Endodermal cell (in vitro differentiated cells): ENCODE measurements at regions not wholly inside any gene's neighbourhood (a gene's known extent, or its start where the extent isn't known, plus 50 kb on each side); places are given as distances from the start of the nearest gene placed in this dataset.

ENCODE experiments used
- DNase-seq: peaks from one replicate; pipeline ENCODE4 v3.0.0-alpha.2; 2017
- H3K27ac ChIP-seq: 2 replicates; pipeline ENCODE4 v1.5.1; 2013; ENCODE audit warnings: mild to moderate bottlenecking, low read depth, low read length, moderate library complexity
- H3K27me3 ChIP-seq: 2 replicates; pipeline ENCODE4 v1.6.1; 2013; ENCODE audit warnings: mild to moderate bottlenecking, low read length, moderate library complexity; ENCODE audit not compliant: insufficient read depth, control insufficient read depth, poor library complexity, severe bottlenecking
- H3K36me3 ChIP-seq: 2 replicates; pipeline ENCODE4 v1.7.0; 2013; ENCODE audit warnings: mild to moderate bottlenecking, low read length, moderate library complexity; ENCODE audit not compliant: control insufficient read depth, insufficient read depth
- H3K4me1 ChIP-seq: one replicate; pipeline ENCODE4 v1.7.0; 2013; ENCODE audit warnings: low read length; ENCODE audit not compliant: control insufficient read depth, insufficient read depth
- H3K4me3 ChIP-seq: 2 replicates; pipeline ENCODE4 v1.5.1; 2013; ENCODE audit warnings: mild to moderate bottlenecking, low read length, moderate library complexity
- H3K9ac ChIP-seq: 2 replicates; pipeline ENCODE4 v1.6.1; 2013; ENCODE audit warnings: mild to moderate bottlenecking, low read length, moderate library complexity; ENCODE audit not compliant: poor library complexity, severe bottlenecking; ENCODE audit errors: extremely low read depth
- H3K9me3 ChIP-seq: 2 replicates; pipeline ENCODE4 v1.6.1; 2013; ENCODE audit warnings: mild to moderate bottlenecking, low read length, moderate library complexity; ENCODE audit not compliant: control insufficient read depth
- H3K27ac Mint-ChIP-seq: 2 replicates; pipeline ENCODE4 v1.8.0; 2020; ENCODE audit warnings: mixed read lengths
- H3K27me3 Mint-ChIP-seq: 2 replicates; pipeline ENCODE4 v1.8.0; 2021; ENCODE audit warnings: mild to moderate bottlenecking, mixed read lengths; ENCODE audit not compliant: insufficient read depth
- H3K36me3 Mint-ChIP-seq: 2 replicates; pipeline ENCODE4 v1.8.0; 2020; ENCODE audit warnings: low read depth, mixed read lengths
- H3K4me1 Mint-ChIP-seq: 2 replicates; pipeline ENCODE4 v1.8.0; 2020; ENCODE audit warnings: mixed read lengths
- H3K4me3 Mint-ChIP-seq: 2 replicates; pipeline ENCODE4 v1.8.0; 2020; ENCODE audit warnings: mild to moderate bottlenecking, moderate library complexity, mixed read lengths
- H3K9me3 Mint-ChIP-seq: 2 replicates; pipeline ENCODE4 v1.8.0; 2020; ENCODE audit warnings: mild to moderate bottlenecking, mixed read lengths
- WGBS, 2 experiments: methylation state at CpG; one replicate each; pipeline versions ENCODE4 v1.1.5 to v1.1.7; 2013; ENCODE audit warnings: missing lambda C conversion rate in 2 of 2, mixed read lengths in 1 of 2; ENCODE audit not compliant: insufficient coverage in 1 of 2, insufficient read length in 1 of 2; 5-methylcytosine and 5-hydroxymethylcytosine counted together
- TF ChIP-seq, protein P1 (sequence below): fragments of 200-600 bp; sonication (generic); conservative IDR thresholded peaks from 2 replicates; pipeline ENCODE4 v1.5.0; 2021; ENCODE audit warnings: antibody characterized with exemption, mild to moderate bottlenecking

DNA sequence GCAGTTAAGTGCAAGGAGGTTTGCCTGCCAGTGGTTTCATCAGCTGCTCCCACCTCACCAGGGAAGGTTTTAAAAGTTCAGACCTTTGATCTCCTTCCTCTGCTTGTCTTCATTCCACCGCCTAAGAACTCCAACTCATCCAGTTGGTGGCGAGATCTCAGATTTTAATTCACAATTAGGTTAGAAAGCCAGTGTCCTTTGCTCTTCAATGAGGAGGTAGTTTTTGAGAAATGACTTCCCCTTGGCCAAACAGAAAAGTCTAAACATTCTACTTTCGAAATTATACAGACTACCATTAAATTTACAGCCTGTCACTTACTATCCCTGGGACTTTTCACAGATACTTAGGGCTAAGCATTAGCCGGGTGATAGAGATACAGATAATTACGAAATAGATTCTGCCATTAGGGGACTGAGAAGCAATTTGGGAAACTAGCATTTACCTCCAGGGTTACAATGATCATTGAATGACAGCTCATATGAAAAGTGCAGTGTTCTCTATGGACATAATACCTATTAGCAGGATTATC, 513.4 kb upstream of the GHITM start:
- no peak overlapping the region for H3K27ac ChIP-seq
- Mint-ChIP-seq H3K4me1 (peaks cover 18% of the 10 kb centered on the region), H3K4me3 (no peak overlapping the region), H3K9me3 (peaks cover 2% of the 10 kb centered on the region), H3K27ac (no peak overlapping the region), H3K36me3 (no peaks in the 10 kb centered on the region), H3K27me3 (no peaks in the 10 kb centered on the region)
- no peaks in the 10 kb centered on the region for H3K36me3 ChIP-seq
- no peaks in the 10 kb centered on the region for H3K9me3 ChIP-seq
- no peaks in the 10 kb centered on the region for H3K27me3 ChIP-seq
- H3K9ac ChIP-seq: no peak overlapping the region
- peak; percentile 44 for DNase-seq
- TF ChIP-seq, protein P1, sequence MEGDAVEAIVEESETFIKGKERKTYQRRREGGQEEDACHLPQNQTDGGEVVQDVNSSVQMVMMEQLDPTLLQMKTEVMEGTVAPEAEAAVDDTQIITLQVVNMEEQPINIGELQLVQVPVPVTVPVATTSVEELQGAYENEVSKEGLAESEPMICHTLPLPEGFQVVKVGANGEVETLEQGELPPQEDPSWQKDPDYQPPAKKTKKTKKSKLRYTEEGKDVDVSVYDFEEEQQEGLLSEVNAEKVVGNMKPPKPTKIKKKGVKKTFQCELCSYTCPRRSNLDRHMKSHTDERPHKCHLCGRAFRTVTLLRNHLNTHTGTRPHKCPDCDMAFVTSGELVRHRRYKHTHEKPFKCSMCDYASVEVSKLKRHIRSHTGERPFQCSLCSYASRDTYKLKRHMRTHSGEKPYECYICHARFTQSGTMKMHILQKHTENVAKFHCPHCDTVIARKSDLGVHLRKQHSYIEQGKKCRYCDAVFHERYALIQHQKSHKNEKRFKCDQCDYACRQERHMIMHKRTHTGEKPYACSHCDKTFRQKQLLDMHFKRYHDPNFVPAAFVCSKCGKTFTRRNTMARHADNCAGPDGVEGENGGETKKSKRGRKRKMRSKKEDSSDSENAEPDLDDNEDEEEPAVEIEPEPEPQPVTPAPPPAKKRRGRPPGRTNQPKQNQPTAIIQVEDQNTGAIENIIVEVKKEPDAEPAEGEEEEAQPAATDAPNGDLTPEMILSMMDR: no peak
- WGBS, 2 experiments: 81 to 95% methylated on average over 2 to 5 of the region's 5 CpGs
- H3K4me3 ChIP-seq: no peak overlapping the region
- peaks cover 8% of the 10 kb centered on the region for H3K4me1 ChIP-seq

DNA sequence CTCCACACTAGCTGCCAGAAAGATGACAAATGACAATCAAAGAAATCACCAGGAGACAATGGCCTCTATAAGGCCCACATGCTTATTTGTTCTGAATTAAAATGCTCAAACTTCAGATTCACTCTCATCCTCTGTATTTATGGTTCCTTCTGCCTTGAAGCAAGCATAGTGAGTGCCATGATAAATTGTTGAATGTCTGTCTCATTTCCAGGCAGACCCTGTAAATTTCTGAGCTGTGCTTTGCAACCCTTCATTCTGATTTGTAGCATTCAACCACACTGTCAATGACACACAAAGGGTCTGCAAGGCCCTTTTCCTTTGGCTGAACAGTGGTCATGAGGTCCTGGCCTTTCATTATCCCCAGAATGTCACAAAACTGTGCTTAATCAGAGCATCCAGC, 506.6 kb upstream of the GHITM start:
- no peaks in the 10 kb centered on the region for H3K27me3 Mint-ChIP-seq
- H3K4me1 ChIP-seq: no peaks in the 10 kb centered on the region

DNA sequence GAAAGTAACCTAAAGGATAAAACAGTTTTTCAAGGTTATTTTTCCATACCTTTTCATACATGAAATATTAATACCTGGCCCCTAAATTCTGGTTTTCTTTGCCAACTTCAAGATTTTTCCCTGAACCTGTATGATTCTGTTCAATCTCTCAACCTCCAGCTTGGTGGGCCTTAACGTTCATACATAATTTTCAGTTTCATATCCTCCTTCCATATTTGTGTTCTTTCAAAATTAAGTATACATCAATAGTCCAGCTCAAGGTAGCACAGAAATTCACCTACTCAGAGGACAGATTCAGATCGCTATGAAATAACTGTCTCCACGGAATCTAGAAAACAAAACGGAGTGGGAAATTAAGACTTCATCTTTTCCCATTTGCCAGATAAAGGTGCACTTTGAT, 505.8 kb upstream of the GHITM start:
- H3K4me3 Mint-ChIP-seq: no peak overlapping the region
- H3K27ac Mint-ChIP-seq: no peak overlapping the region
- H3K4me1 ChIP-seq: no peaks in the 10 kb centered on the region
- H3K4me3 ChIP-seq: no peak overlapping the region
- no peaks in the 10 kb centered on the region for H3K36me3 ChIP-seq
- TF ChIP-seq, protein P1: no peak
- H3K27ac ChIP-seq: no peak overlapping the region
- H3K36me3 Mint-ChIP-seq: no peaks in the 10 kb centered on the region
- no peak for DNase-seq
- H3K4me1 Mint-ChIP-seq: peaks cover 13% of the 10 kb centered on the region
- no peaks in the 10 kb centered on the region for H3K27me3 Mint-ChIP-seq
- H3K27me3 ChIP-seq: no peaks in the 10 kb centered on the region
- H3K9ac ChIP-seq: no peak overlapping the region
- no peaks in the 10 kb centered on the region for H3K9me3 ChIP-seq
- 92 to 98% methylated on average over 4 of the region's 4 CpGs for WGBS, 2 experiments
- no peaks in the 10 kb centered on the region for H3K9me3 Mint-ChIP-seq

More for the DNA sequence above, 506.6 kb upstream of the GHITM start:
- DNase-seq: no peak
- Mint-ChIP-seq H3K27ac (no peak overlapping the region), H3K4me3 (no peak overlapping the region), H3K9me3 (peaks cover 2% of the 10 kb centered on the region), H3K4me1 (peaks cover 13% of the 10 kb centered on the region), H3K36me3 (no peaks in the 10 kb centered on the region)
- Histone ChIP-seq H3K4me3 (no peak overlapping the region), H3K27ac (no peak overlapping the region), H3K27me3 (no peaks in the 10 kb centered on the region), H3K9ac (no peak overlapping the region), H3K9me3 (no peaks in the 10 kb centered on the region), H3K36me3 (no peaks in the 10 kb centered on the region)
- TF ChIP-seq, protein P1: no peak
